ENCODE measurements at regions not wholly inside any gene's neighbourhood (a gene's known extent, or its start where the extent isn't known, plus 50 kb on each side); places are given as distances from the start of the nearest gene placed in this dataset.
"Not testable (repeated sequence)": the region's sequence is repeated elsewhere in the genome, so short reads cannot be mapped to it uniquely, and the experiment has no call there.

- DNase-seq (ENCODE audit: low read depth, low spot score), result no peak
Observed at GRCh38 chr2:147609301-147609700, 235.5 kb upstream of the ACVR2A start.

GRCh38 chr2:147607379-147607778 lies 237.4 kb upstream of the ACVR2A start:
- DNase-seq (ENCODE audit: low read depth, low spot score), result no peak

- DNase-seq (ENCODE audit: low read depth, low spot score), result no peak
Observed at GRCh38 chr2:147603876-147604275, 241.0 kb upstream of the ACVR2A start.

DNA sequence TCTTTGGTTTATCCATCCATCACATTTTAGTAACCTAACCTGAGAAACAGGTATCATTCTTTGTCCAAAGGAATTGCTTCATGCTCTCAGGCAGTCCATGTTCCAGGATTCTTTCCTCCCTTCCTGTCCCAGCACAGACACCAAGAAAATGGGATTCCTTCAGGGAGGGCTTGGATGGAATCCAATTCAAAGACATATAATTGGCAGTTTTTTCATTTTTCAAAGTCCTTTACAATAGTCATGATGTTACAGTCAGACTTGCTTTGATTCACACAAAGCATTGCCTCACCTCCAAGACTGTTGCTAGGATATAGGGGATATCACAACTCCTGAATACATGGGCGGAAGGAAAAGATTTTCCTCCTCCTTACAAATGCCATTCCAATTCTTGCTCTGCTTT lies 241.4 kb upstream of the ACVR2A start:
- DNase-seq (ENCODE audit: low read depth, low spot score), result no peak

- no peak for DNase-seq (ENCODE audit: low read depth, low spot score)
Observed at GRCh38 chr2:147600646-147601045, 244.2 kb upstream of the ACVR2A start.

DNA sequence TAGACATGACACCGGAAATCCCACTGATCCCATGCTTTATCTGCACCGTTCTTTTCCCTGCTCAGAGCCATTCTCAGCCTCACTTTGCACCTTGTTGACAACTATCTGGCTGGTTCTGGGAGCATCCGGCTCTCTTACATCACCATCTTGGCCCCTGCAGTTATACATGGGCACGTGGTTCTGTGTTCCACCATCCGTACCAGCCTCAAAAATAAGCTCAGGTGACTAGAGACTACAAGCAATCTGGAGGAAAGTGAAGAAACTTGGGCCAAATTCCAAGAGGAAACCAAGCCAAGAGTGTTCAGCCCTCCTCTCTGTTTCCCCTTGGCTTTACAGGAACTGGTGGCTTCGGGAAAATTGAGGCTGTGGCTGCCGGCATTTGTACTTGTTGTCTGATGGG lies 244.6 kb upstream of the ACVR2A start:
- no peak for DNase-seq (ENCODE audit: low read depth, low spot score)

DNA sequence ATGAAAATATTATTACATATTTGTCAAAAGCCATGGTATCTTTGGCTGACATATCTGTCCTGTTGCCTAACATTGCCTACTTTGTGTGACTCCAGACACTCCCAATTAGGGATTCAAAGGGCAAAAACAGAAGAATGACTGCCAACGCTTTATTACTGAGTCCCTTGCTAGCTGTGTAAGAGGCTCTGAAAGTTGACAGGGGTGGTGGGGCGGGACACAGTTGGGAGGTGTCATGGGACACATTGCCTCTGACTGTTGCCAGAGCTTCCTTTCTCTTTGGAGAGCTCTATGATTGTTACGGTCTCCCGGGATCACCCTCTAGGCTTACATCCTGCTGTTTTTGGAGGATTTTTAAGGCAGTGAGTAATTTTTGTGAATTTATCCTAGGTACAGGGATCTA lies 249.6 kb upstream of the ACVR2A start:
- DNase-seq (ENCODE audit: low read depth, low spot score), result no peak

DNA sequence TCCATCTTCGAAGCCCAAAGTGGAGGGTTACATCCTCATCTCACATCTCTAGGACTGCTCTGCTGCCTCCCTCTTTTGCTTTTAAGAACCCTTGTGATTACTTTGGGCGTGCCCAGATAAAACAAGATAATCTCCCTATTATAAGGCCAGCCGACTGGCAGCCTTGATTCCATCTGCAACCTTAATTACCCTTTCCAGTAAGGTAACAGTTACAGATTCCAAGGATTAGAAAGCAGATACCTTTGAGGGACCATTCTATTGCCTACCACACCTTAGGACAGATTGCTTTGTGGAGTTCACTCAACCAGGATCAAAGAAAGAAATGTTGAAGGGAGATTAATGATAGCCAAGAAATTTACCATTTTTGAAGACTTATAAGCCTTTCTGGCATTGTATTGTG lies 250.8 kb upstream of the ACVR2A start:
- DNase-seq (ENCODE audit: low read depth, low spot score), result no peak

- not testable (repeated sequence) for DNase-seq (ENCODE audit: low read depth, low spot score)
Observed at GRCh38 chr2:147592784-147593183, 252.0 kb upstream of the ACVR2A start.

DNA sequence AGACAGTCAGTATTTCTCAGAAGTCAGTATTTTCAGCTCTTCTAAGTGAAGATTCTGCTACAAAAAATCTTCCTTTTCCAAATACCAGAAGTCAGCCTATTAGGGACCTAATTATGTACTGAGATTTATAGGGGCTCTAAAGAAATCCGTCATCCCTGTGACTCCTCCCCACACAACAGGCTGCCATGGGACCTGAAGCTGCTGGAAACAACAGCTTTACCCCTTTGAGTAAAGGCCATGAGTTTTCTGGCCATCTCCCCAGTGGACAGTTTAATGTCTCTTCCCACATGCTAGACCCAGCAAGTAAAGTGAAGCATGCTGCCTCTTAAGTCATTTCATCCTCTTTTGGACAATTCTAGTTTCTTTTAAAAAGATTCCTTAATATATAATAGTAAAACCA lies 255.7 kb upstream of the ACVR2A start:
- DNase-seq (ENCODE audit: low read depth, low spot score), result no peak

DNA sequence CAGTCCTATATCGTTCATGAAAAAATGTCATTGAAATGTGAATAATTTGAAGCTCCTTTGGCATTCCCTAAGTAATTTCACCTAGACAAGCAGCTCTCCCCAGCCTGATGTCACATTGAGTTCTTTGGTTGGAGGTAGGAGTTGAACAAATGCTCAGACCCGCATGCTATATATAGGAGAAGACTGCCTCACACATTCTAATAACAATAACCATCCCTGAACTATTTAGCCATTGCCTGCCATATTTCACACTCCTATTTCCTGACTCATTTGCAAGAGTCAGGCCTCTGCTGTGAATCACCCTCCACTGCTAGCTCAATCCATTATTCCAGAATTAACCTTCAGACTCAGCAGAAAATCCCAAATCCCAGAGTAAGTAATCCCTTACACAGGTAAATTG lies 256.6 kb upstream of the ACVR2A start:
- DNase-seq (ENCODE audit: low read depth, low spot score), result no peak

GRCh38 chr2:147578529-147578928 lies 266.3 kb upstream of the ACVR2A start:
- DNase-seq (ENCODE audit: low read depth, low spot score), result no peak

- DNase-seq (ENCODE audit: low read depth, low spot score), result no peak
Observed at GRCh38 chr2:147577998-147578380, 266.8 kb upstream of the ACVR2A start.

DNA sequence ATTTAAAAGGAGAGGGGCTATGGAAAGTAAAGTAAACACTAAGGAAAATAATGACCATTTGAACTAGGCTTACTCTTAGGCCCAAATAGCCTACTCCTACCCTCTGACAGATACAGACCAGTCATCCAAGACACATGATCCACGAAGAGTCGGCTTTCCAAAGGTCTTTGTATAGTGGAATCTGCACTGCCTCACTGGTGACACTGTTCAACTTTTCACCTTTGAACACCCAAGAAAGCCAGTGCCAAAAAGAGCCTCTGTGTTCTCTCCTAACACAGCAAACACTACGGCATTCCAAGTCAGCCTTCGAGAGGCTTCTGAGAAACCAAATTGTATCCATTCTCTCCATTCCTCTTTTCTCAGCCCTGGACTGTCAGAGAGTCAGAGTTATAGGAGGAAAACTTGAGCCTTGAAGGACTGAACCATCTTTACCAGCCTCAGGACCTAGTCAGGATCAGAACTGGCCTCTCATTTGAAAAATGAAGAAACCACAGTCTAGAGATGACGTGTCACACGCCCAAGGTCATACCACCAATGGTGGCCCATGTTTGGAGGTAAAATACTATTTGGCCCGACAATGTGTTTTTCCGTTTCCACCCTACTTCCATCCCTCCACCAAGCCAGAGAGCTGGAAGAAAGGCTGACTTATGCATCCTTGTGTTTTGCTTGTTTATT lies 267.4 kb upstream of the ACVR2A start:
- DNase-seq (ENCODE audit: low read depth, low spot score), result no peak

DNA sequence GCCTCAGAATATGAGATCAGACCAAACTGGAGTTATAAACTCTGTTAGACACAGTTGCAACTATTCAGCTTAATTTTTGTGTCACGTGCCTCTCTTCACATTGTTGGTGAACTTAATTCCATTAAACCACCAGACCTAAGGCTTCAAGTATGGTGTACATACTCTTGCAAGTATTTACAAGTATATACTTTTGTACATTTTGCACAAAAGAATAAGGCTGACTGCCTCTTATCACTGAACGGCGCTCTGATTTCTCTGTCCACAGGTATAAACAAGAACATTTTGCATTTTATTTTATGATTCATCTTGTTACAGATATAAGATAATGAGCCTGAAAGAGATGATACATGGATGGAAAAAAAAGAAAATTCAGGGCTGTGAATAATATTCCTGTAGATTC lies 269.7 kb upstream of the ACVR2A start:
- no peak for DNase-seq (ENCODE audit: low read depth, low spot score)

DNA sequence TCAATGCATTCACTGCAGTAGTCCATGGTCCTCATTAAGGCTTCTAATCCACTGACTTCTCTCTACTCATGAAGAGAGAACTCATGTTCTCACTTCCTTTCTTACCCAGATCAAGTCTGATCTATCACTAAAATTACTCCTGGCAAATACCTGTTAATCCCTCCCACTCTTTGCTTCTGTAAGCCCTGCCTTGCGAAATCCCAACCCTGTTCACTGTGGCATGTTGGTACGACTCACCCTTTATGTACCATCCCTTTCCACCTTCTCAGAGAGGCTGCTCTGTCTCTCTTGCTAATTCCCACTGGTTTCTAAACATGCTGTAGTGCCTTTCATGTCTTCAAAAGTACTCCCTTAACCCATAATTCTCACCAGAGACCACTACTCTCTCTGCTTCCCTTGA lies 272.2 kb upstream of the ACVR2A start:
- DNase-seq (ENCODE audit: low read depth, low spot score), result no peak

DNA sequence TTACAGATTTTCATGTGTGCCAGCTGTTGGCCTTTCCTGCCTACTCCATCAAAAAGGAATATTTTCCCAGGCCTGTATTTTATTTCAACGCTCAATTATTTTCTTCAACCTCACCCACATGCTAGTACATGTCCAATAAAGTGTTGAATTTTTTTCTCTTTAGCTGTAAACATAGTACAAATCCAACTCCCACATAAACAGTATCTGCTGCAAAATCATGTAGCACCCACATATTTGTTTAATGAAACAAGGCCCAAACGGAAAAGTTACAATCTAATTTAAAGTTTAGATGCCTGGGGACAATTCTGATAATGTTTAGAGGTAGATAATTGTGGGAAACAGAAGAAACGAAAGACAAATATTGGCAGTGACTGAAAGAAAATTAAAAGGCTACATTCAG lies 275.4 kb upstream of the ACVR2A start:
- no peak for DNase-seq (ENCODE audit: low read depth, low spot score)

- no peak for DNase-seq (ENCODE audit: low read depth, low spot score)
Observed at GRCh38 chr2:147568109-147568508, 276.7 kb upstream of the ACVR2A start.

DNA sequence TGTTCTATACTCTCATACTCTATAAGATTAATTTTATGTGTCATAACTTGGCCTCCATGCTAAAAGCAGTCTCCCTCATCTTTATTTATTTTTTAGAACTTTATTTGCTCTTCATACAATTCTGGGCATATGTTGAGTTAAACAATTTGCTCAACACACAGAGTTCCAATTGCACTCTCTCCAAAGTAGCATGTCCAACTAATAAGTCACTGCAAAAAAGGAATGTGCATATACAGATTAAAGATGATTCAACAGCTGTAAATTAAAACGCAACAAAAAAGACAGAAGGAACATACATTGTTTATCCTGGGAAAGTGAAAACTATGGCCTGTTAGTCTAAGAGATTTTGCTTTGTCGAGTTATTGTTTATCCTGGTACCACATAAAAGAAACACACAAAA lies 277.7 kb upstream of the ACVR2A start:
- DNase-seq (ENCODE audit: low read depth, low spot score), result no peak

DNA sequence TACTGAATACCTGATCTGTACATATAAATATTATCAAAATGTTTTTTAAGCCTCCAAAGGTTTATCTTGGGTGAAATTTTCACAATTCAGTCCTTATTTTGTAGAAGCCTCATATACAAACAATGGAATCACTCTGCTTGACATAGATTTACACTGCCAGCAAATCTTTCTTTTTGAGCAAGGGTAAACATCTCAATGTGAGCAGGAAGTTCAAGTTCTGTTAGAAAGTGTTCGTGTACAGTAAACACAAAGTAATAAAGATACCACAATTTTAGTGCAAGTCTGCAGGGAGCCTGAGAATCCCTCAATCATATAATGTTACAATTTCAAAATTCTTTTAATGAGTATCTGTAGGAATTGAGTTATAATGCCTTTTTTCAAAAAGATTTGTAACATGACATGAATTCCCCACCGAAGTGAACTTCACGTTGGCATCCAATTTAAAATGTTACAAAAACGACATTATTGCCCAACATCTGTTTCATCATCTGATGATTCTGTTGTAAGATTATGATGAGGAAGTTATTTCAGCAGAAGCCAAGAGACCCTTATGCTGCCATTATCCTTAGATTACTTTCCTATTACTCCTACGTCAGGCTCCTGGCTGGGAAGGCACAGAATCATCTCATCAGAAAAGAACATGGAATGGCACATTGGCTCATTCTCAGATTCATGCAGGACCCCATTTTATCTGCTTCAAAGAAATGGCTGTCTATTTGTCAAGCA lies 283.9 kb upstream of the ACVR2A start:
- DNase-seq (ENCODE audit: low read depth, low spot score), result no peak

DNA sequence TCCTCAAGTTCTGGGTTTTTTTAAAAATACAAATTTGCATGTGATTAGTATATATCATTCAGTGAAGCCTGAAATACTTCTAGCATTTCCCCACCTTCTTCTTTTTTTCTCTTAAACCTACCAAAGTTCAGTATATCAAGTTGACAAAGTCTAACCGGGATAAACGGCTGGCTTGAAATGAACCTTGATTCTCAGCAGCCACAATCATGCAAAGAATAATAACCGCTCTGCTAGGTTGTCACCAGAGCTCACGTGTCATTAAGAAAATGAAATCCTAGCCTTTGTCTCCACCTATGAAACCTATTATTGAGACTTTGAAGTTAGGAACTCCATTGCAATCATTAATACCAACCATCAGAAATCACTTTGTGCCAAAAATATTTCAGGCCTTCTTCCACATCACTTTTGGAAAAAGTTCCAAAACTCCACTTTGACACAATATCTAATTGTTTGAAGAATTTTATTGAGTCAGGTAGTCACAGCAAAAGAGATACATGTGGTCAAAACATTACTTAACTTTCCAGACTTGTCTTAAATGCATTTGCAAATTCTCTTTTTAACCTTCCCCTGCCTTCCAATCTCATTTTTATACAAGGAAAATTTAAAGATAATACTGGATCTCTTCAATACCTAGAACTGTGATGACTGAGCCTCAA lies 285.6 kb upstream of the ACVR2A start:
- DNase-seq (ENCODE audit: low read depth, low spot score), result no peak

- DNase-seq (ENCODE audit: low read depth, low spot score), result no peak
Observed at GRCh38 chr2:147558620-147559019, 286.2 kb upstream of the ACVR2A start.

GRCh38 chr2:147554521-147555107 lies 290.2 kb upstream of the ACVR2A start:
- no peak for DNase-seq (ENCODE audit: low read depth, low spot score)
